H1 (cell line): ENCODE measurements at regions not wholly inside any gene's neighbourhood (a gene's known extent, or its start where the extent isn't known, plus 50 kb on each side); places are given as distances from the start of the nearest gene placed in this dataset.

Experiments used
- CTCF ChIA-PET: fragments of 300-600 bp; sonication (Branson Sonifier 250); formaldehyde crosslinking; loops from one replicate; lab custom pipeline; 2021; ENCODE audit not compliant: partially characterized antibody; lab: Charles Lee
- POLR2A ChIA-PET: fragments of 300-600 bp; sonication (Branson Sonifier 250); formaldehyde crosslinking; loops from one replicate; lab custom pipeline; 2021; ENCODE audit warnings: inconsistent platforms; ENCODE audit not compliant: partially characterized antibody; lab: Charles Lee
- DNase-seq, 2 experiments: peaks; one replicate each; pipeline versions ENCODE4 v3.0.0 to v3.0.0-alpha.2; 2010 to 2022; ENCODE audit warnings: low spot score in 2 of 2, low read depth in 1 of 2, mixed read lengths in 1 of 2
- FAIRE-seq: peaks from 2 replicates; lab custom pipeline; 2011; peaks lifted over from hg19 to GRCh38; lab: Jason Lieb, UNC
- H2AFZ ChIP-seq: 2 replicates; pipeline ENCODE4 v1.8.1; 2012; ENCODE audit warnings: low read length, inconsistent platforms
- H2AK5ac ChIP-seq: 2 replicates; pipeline ENCODE4 v1.6.1; 2013; ENCODE audit warnings: low read depth, low read length
- H2BK120ac ChIP-seq: replicated peaks from 2 replicates; pipeline ENCODE3; 2013; ENCODE audit warnings: low read depth, low read length, inconsistent platforms
- H2BK12ac ChIP-seq: 2 replicates; pipeline ENCODE4 v1.6.1; 2013; ENCODE audit warnings: low read depth, low read length
- H2BK15ac ChIP-seq: 2 replicates; pipeline ENCODE4 v1.6.1; 2013; ENCODE audit warnings: low read length
- H2BK20ac ChIP-seq: 2 replicates; pipeline ENCODE4 v1.6.1; 2013; ENCODE audit warnings: low read length
- H2BK5ac ChIP-seq: 2 replicates; pipeline ENCODE4 v1.6.1; 2013; ENCODE audit warnings: low read depth, low read length
- H3K14ac ChIP-seq: 2 replicates; pipeline ENCODE4 v1.6.1; 2013; ENCODE audit warnings: inconsistent platforms; ENCODE audit not compliant: insufficient read length
- H3K18ac ChIP-seq: 2 replicates; pipeline ENCODE4 v1.6.1; 2013; ENCODE audit warnings: low read length; ENCODE audit errors: extremely low read depth
- H3K23ac ChIP-seq: 2 replicates; pipeline ENCODE4 v1.6.1; 2013; ENCODE audit warnings: inconsistent platforms; ENCODE audit not compliant: insufficient read length
- H3K23me2 ChIP-seq: 2 replicates; pipeline ENCODE4 v1.6.1; 2013; ENCODE audit warnings: low read depth, low read length
- H3K27ac ChIP-seq: 2 replicates; pipeline ENCODE4 v1.6.1; 2011; ENCODE audit warnings: low read depth, low read length, inconsistent platforms
- H3K27me3 ChIP-seq, 4 experiments: replicated peaks in 1 of 4; 1 replicate in 1 of 4; 2 replicates in 3 of 4; pipeline versions ENCODE4 v1.6.1 to v1.8.1; 2011 to 2013; ENCODE audit warnings: low read length in 3 of 4, mild to moderate bottlenecking in 3 of 4, inconsistent platforms in 2 of 4, mixed read lengths in 2 of 4, moderate library complexity in 1 of 4; ENCODE audit not compliant: control insufficient read depth in 3 of 4, insufficient read depth in 3 of 4; ENCODE audit errors: extremely low read depth in 1 of 4
- H3K36me3 ChIP-seq, 4 experiments: 2 replicates each; pipeline versions ENCODE4 v1.6.1 to v1.8.1; 2011 to 2013; ENCODE audit warnings: mild to moderate bottlenecking in 4 of 4, low read length in 3 of 4, moderate library complexity in 2 of 4, control low read depth in 1 of 4, inconsistent platforms in 1 of 4; ENCODE audit not compliant: insufficient read depth in 4 of 4, control insufficient read depth in 2 of 4
- H3K4ac ChIP-seq: replicated peaks from 2 replicates; pipeline ENCODE3; 2013; ENCODE audit warnings: low read length, low read depth, mixed read lengths, inconsistent platforms; ENCODE audit not compliant: insufficient read length
- H3K4me1 ChIP-seq, 4 experiments: replicated peaks in 1 of 4; 1 replicate in 1 of 4; 2 replicates in 3 of 4; pipeline versions ENCODE4 v1.6.1 to v1.8.1; 2011 to 2013; ENCODE audit warnings: low read length in 3 of 4, inconsistent platforms in 2 of 4, mixed read lengths in 1 of 4; ENCODE audit not compliant: insufficient read depth in 4 of 4, control insufficient read depth in 3 of 4
- H3K4me2 ChIP-seq, 2 experiments: 2 replicates each; pipeline versions ENCODE4 v1.6.1 to v1.8.1; 2011 to 2013; ENCODE audit warnings: low read depth in 2 of 2, low read length in 2 of 2, control low read depth in 1 of 2, inconsistent platforms in 1 of 2, mild to moderate bottlenecking in 1 of 2; ENCODE audit not compliant: insufficient read depth in 1 of 2
- H3K4me3 ChIP-seq, 4 experiments: fragments of 200-600, 300-600 bp in 1 of 4; sonication (generic), shearing (Covaris generic), sonication (Bioruptor Twin) in 1 of 4; 2 replicates each; pipeline versions ENCODE4 v1.5.1 to v1.8.1; 2011 to 2016; ENCODE audit warnings: low read length in 4 of 4, low read depth in 3 of 4, control low read depth in 2 of 4, inconsistent platforms in 2 of 4, mild to moderate bottlenecking in 2 of 4, mixed read lengths in 1 of 4, moderate library complexity in 1 of 4; ENCODE audit not compliant: insufficient read depth in 2 of 4; ENCODE audit errors: extremely low read depth in 1 of 4
- H3K56ac ChIP-seq: replicated peaks from 2 replicates; pipeline ENCODE3; 2013; ENCODE audit warnings: low read depth, mild to moderate bottlenecking, mixed read lengths, low read length, inconsistent platforms; ENCODE audit not compliant: insufficient read length
- H3K79me1 ChIP-seq: 2 replicates; pipeline ENCODE4 v1.6.1; 2013; ENCODE audit warnings: low read depth, low read length, control low read depth
- H3K79me2 ChIP-seq, 2 experiments: 2 replicates each; pipeline versions ENCODE4 v1.6.1 to v1.8.1; 2012 to 2013; ENCODE audit warnings: low read length in 2 of 2, mild to moderate bottlenecking in 2 of 2, inconsistent platforms in 1 of 2; ENCODE audit not compliant: insufficient read depth in 2 of 2, control insufficient read depth in 1 of 2
- H3K9ac ChIP-seq, 4 experiments: replicated peaks in 1 of 4; 1 replicate in 1 of 4; 2 replicates in 3 of 4; pipeline versions ENCODE4 v1.6.1 to v1.8.1; 2011 to 2013; ENCODE audit warnings: low read depth in 3 of 4, low read length in 3 of 4, control low read depth in 2 of 4, mild to moderate bottlenecking in 2 of 4, moderate library complexity in 2 of 4, inconsistent platforms in 1 of 4; ENCODE audit errors: extremely low read depth in 1 of 4
- H3K9me3 ChIP-seq, 2 experiments: 2 replicates each; pipeline versions ENCODE4 v1.6.1 to v1.8.1; 2012 to 2013; ENCODE audit warnings: mild to moderate bottlenecking in 2 of 2, moderate library complexity in 2 of 2, control low read depth in 1 of 2, inconsistent platforms in 1 of 2, low read depth in 1 of 2, low read length in 1 of 2, mixed read lengths in 1 of 2; ENCODE audit not compliant: insufficient read depth in 2 of 2
- H4K20me1 ChIP-seq, 2 experiments: replicated peaks in 1 of 2; 2 replicates each; pipeline versions ENCODE3 to v1.8.1; 2011 to 2013; ENCODE audit warnings: inconsistent platforms in 2 of 2, low read length in 2 of 2, mild to moderate bottlenecking in 1 of 2; ENCODE audit not compliant: insufficient read depth in 2 of 2, control insufficient read depth in 1 of 2
- H4K5ac ChIP-seq: 2 replicates; pipeline ENCODE4 v1.6.1; 2013; ENCODE audit warnings: low read length, low read depth, mixed read lengths, inconsistent platforms; ENCODE audit not compliant: insufficient read length
- H4K8ac ChIP-seq: 2 replicates; pipeline ENCODE4 v1.8.0; 2013; ENCODE audit warnings: mild to moderate bottlenecking, moderate library complexity, low read length, inconsistent platforms; ENCODE audit not compliant: insufficient read depth; ENCODE audit errors: extremely low read depth
- H4K91ac ChIP-seq: replicated peaks from 2 replicates; pipeline ENCODE3; 2013; ENCODE audit warnings: low read length, mixed read lengths, inconsistent platforms; ENCODE audit not compliant: insufficient read length
- ASH2L ChIP-seq: fragments of 200-600, 300-600 bp; sonication (generic); IDR thresholded peaks from one replicate; pipeline ENCODE4 v1.7.1; 2017; ENCODE audit warnings: low read length
- CBX8 ChIP-seq: fragments of 300-800, 300-1000 bp; sonication (generic); IDR thresholded peaks from 2 replicates; pipeline ENCODE4 v1.7.1; 2016; ENCODE audit warnings: low read depth, low read length, borderline replicate concordance
- CREB1 ChIP-seq: IDR thresholded peaks from 2 replicates; pipeline ENCODE4 v1.6.1; 2012; ENCODE audit warnings: inconsistent platforms
- EGR1 ChIP-seq: IDR thresholded peaks from 2 replicates; pipeline ENCODE4 v1.6.1; 2011; ENCODE audit warnings: low read depth, low read length, borderline replicate concordance
- GABPA ChIP-seq: IDR thresholded peaks from 2 replicates; pipeline ENCODE4 v1.6.1; 2011; ENCODE audit warnings: mild to moderate bottlenecking, low read length, moderate library complexity, borderline replicate concordance; ENCODE audit not compliant: insufficient read depth
- JUN ChIP-seq: IDR thresholded peaks from 2 replicates; pipeline ENCODE4 v1.6.1; 2011; ENCODE audit warnings: low read depth, mild to moderate bottlenecking, improper control_type of control experiment, low read length
- KDM1A ChIP-seq: fragments of 200-600, 300-600 bp; sonication (generic); IDR thresholded peaks from 2 replicates; pipeline ENCODE4 v1.7.1; 2016; ENCODE audit warnings: mild to moderate bottlenecking, low read length, borderline replicate concordance
- MAFK ChIP-seq: IDR thresholded peaks from 2 replicates; pipeline ENCODE4 v1.6.1; 2012; ENCODE audit warnings: low read depth, mild to moderate bottlenecking, improper control_type of control experiment, low read length
- MAX ChIP-seq: IDR thresholded peaks from 2 replicates; pipeline ENCODE4 v1.6.1; 2012; ENCODE audit warnings: inconsistent platforms
- PHF8 ChIP-seq: fragments of 200-600 bp; sonication (generic); conservative IDR thresholded peaks from 2 replicates; pipeline ENCODE4 v1.7.1; 2012; ENCODE audit warnings: low read depth, mild to moderate bottlenecking, inconsistent platforms, low read length, moderate library complexity
- RXRA ChIP-seq: IDR thresholded peaks from 2 replicates; pipeline ENCODE4 v1.6.1; 2011; ENCODE audit warnings: low read depth, mild to moderate bottlenecking, low read length, moderate library complexity; ENCODE audit not compliant: insufficient read depth
- SIRT6 ChIP-seq: IDR thresholded peaks from one replicate; pipeline ENCODE4 v1.7.1; 2012; ENCODE audit warnings: low read length, inconsistent platforms
- SP1 ChIP-seq: IDR thresholded peaks from 2 replicates; pipeline ENCODE4 v1.6.1; 2011; ENCODE audit warnings: low read depth, low read length
- WGBS, 2 experiments: shearing (Covaris generic) in 1 of 2; methylation state at CpG; one replicate each; pipeline versions ENCODE4 v1.1.6 to v1.1.7; 2013 to 2015; ENCODE audit warnings: low lambda C conversion rate in 2 of 2, mixed read lengths in 2 of 2, inconsistent platforms in 1 of 2, low coverage in 1 of 2, missing lambda C conversion rate in 1 of 2; ENCODE audit not compliant: insufficient replicate concordance in 2 of 2, insufficient coverage in 1 of 2, insufficient read length in 1 of 2; ENCODE audit errors: extremely low coverage in 1 of 2, missing lambda C conversion rate in 1 of 2; 5-methylcytosine and 5-hydroxymethylcytosine counted together
- TF ChIP-seq, protein P1 (sequence below): IDR thresholded peaks from 2 replicates; pipeline ENCODE4 v1.6.1; 2011; ENCODE audit warnings: low read depth, mild to moderate bottlenecking, low read length; ENCODE audit not compliant: insufficient read depth

DNA sequence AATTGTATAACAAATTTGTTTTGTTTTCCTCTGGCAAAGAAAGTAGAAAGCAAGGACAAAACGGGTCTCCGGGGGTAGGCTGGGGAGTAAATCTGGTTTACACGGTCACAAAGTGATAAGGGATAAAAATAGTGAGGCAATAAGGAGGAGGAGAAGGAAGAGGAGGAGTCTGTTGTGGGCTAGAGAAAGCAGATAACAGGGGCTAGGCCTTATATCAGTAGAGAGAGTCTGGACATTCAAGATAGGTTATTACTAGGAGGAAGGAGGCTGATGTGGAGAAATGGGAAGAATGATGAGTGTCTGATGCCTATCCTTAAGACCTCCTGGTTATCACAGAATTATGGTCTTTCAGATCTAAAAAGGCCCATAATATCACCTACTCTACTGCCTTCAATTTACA lies 83.2 kb upstream of the SSTR1 start:
- H3K14ac ChIP-seq = no peak overlapping the region
- H3K4me2 ChIP-seq = no peak overlapping the region
- H3K4me3 ChIP-seq = no peak overlapping the region
- no peak overlapping the region for H3K56ac ChIP-seq
- H3K4me1 ChIP-seq = peaks cover 0 to 7% (median 5%) of the 10 kb centered on the region in 4 experiments; a peak in 5 of 7 replicates
- no peak overlapping the region for H2BK120ac ChIP-seq
- H2AK5ac ChIP-seq = no peak overlapping the region
- FAIRE-seq (no peak), DNase-seq (no peak)
- H3K23ac ChIP-seq = no peak overlapping the region
- H3K9me3 ChIP-seq = no peaks in the 10 kb centered on the region
- H3K79me2 ChIP-seq = no peaks in the 10 kb centered on the region
- POLR2A ChIA-PET = interaction anchor here (1.0 kb wide), 1 partner anchor 60 kb away, joined by 4 read pairs; no protein-coding TSS in a partner anchor
- H3K23me2 ChIP-seq = no peaks in the 10 kb centered on the region
- H4K91ac ChIP-seq = no peak overlapping the region
- H3K18ac ChIP-seq = no peak overlapping the region
- H2BK5ac ChIP-seq = no peak overlapping the region
- CTCF ChIA-PET = interaction anchor here (2.1 kb wide), 1 partner anchor 13 kb away, joined by 8 read pairs; no protein-coding TSS in a partner anchor
- H3K9ac ChIP-seq = no peak overlapping the region
- no peak overlapping the region for H4K8ac ChIP-seq
- H2BK15ac ChIP-seq = no peak overlapping the region
- no peaks in the 10 kb centered on the region for H4K20me1 ChIP-seq
- H2BK20ac ChIP-seq = no peak overlapping the region
- H3K27me3 ChIP-seq = no peaks in the 10 kb centered on the region
- 79% methylated on average over 3 of the region's 3 CpGs; no CpG with 5 or more reads in 1 of the 2 experiments for WGBS, 2 experiments
- no peaks in the 10 kb centered on the region for H3K36me3 ChIP-seq
- H2AFZ ChIP-seq = no peak overlapping the region
- TF ChIP-seq ASH2L (no peak), GABPA (no peak), KDM1A (no peak), EGR1 (no peak), MAX (no peak), CREB1 (no peak), PHF8 (no peak), SP1 (no peak), JUN (no peak), MAFK (no peak), CBX8 (no peak), RXRA (no peak), SIRT6 (no peak)
- TF ChIP-seq, protein P1, sequence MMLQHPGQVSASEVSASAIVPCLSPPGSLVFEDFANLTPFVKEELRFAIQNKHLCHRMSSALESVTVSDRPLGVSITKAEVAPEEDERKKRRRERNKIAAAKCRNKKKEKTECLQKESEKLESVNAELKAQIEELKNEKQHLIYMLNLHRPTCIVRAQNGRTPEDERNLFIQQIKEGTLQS = no peak
- H2BK12ac ChIP-seq = no peak overlapping the region
- no peak overlapping the region for H4K5ac ChIP-seq
- no peak overlapping the region for H3K27ac ChIP-seq
- no peaks in the 10 kb centered on the region for H3K79me1 ChIP-seq
- H3K4ac ChIP-seq = no peak overlapping the region
